Suprapubic skin (tissue), 4 donors: ENCODE measurements at regions not wholly inside any gene's neighbourhood (a gene's known extent, or its start where the extent isn't known, plus 50 kb on each side); places are given as distances from the start of the nearest gene placed in this dataset.

Experiments
- CTCF ChIP-seq, 2 donors: fragments of 200-600 bp in 1 of 2; fragments of 450-650 bp in 1 of 2; sonication (generic) in 1 of 2; IDR thresholded peaks; one replicate each; pipeline ENCODE4 v1.5.1; 2016 to 2019; ENCODE audit warnings: antibody characterized with exemption in 2 of 2, mild to moderate bottlenecking in 1 of 2, moderate library complexity in 1 of 2
- EP300 ChIP-seq: sonication (generic); formaldehyde crosslinking; IDR thresholded peaks from one replicate; pipeline ENCODE4 v1.6.1; 2017; ENCODE audit warnings: antibody characterized with exemption
- POLR2A ChIP-seq, 2 donors: fragments of 450-650 bp; IDR thresholded peaks; one replicate each; pipeline ENCODE4 v1.6.1; 2017; ENCODE audit warnings: antibody characterized with exemption in 2 of 2, mild to moderate bottlenecking in 2 of 2, moderate library complexity in 2 of 2
- POLR2AphosphoS5 ChIP-seq, 3 donors: sonication (generic); formaldehyde crosslinking; IDR thresholded peaks; one replicate each; pipeline ENCODE4 v1.6.1; 2017; ENCODE audit warnings: antibody characterized with exemption in 3 of 3

- TF ChIP-seq CTCF (IDR thresholded peaks at IDR 0.05) (no peak), POLR2A (IDR thresholded peaks at IDR 0.05) (no peak), POLR2AphosphoS5 (IDR thresholded peaks at IDR 0.05) (no peak), EP300 (no peak)
Observed at GRCh38 chr2:185069107-185069506, 470.8 kb downstream of the ZNF804A start.
